Stimulated activated CD8-positive, alpha-beta memory T cell treated with anti-CD3 and anti-CD28 coated beads, Interleukin-2, amount 100 ng/mL, for 48 hours (primary cell): ENCODE measurements at regions not wholly inside any gene's neighbourhood (a gene's known extent, or its start where the extent isn't known, plus 50 kb on each side); places are given as distances from the start of the nearest gene placed in this dataset.
"Not testable (repeated sequence)": the region's sequence is repeated elsewhere in the genome, so short reads cannot be mapped to it uniquely, and the experiment has no call there.

Experiments
- DNase-seq, 2 donors: peaks; one replicate each; pipeline ENCODE4 v3.0.0-alpha.2; 2020; ENCODE audit warnings: low read depth in 2 of 2

- DNase-seq, result no peak
Observed at GRCh38 chr5:91243286-91243685, 139.8 kb downstream of the ARRDC3 start.

GRCh38 chr5:91241460-91241859 lies 141.7 kb downstream of the ARRDC3 start:
- DNase-seq, result not testable (repeated sequence)

GRCh38 chr5:91240175-91240574 lies 142.9 kb downstream of the ARRDC3 start:
- DNase-seq, result no peak

- DNase-seq, result no peak
Observed at GRCh38 chr5:91235271-91235694, 147.8 kb downstream of the ARRDC3 start.

- no peak for DNase-seq
Observed at GRCh38 chr5:91232523-91232922, 150.6 kb downstream of the ARRDC3 start.

- DNase-seq, result no peak
Observed at GRCh38 chr5:91229031-91229727, 153.9 kb downstream of the ARRDC3 start.

- no peak for DNase-seq
Observed at GRCh38 chr5:91228188-91228587, 154.9 kb downstream of the ARRDC3 start.

GRCh38 chr5:91225848-91226686 lies 157.1 kb downstream of the ARRDC3 start:
- peak; percentile 22 to 41 for DNase-seq

- DNase-seq, result no peak
Observed at GRCh38 chr5:91224969-91225368, 158.1 kb downstream of the ARRDC3 start.

- no peak for DNase-seq
Observed at GRCh38 chr5:91224456-91224855, 158.7 kb downstream of the ARRDC3 start.

- no peak for DNase-seq
Observed at GRCh38 chr5:91223886-91224285, 159.2 kb downstream of the ARRDC3 start.

GRCh38 chr5:91222482-91222881 lies 160.6 kb downstream of the ARRDC3 start:
- no peak for DNase-seq

GRCh38 chr5:91221917-91222316 lies 161.2 kb downstream of the ARRDC3 start:
- DNase-seq, result no peak

- DNase-seq, result peak in 1 of 2 donors; percentile 8
Observed at GRCh38 chr5:91219803-91220371, 163.2 kb downstream of the ARRDC3 start.

GRCh38 chr5:91219091-91219802 lies 163.9 kb downstream of the ARRDC3 start:
- no peak for DNase-seq

GRCh38 chr5:91217859-91218258 lies 165.3 kb downstream of the ARRDC3 start:
- DNase-seq, result no peak

- DNase-seq, result no peak
Observed at GRCh38 chr5:91214571-91214970, 168.5 kb downstream of the ARRDC3 start.
